ENCODE measurements at regions not wholly inside any gene's neighbourhood (a gene's known extent, or its start where the extent isn't known, plus 50 kb on each side); places are given as distances from the start of the nearest gene placed in this dataset.
"Not testable (repeated sequence)": the region's sequence is repeated elsewhere in the genome, so short reads cannot be mapped to it uniquely, and the experiment has no call there.

DNA sequence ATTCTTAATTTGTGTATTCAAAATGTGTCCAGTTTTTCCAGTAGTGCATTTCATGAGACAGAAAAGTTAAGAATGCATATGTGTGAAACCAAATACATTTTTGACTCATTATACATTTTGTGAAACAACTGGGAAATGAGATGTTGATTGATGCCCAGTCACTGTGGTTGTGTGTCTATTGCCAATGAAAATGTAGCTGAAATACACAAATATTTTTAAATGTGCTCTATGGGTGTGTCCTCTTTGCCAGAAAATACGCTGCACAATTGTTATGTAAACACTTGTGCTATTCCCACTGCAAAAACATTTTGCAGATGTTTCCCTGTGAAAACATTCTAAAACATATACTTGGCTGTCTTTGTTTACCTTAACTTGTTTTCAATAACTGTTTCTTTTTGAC is 395.2 kb downstream of the TFEC start:
- no peak for DNase-seq

DNA sequence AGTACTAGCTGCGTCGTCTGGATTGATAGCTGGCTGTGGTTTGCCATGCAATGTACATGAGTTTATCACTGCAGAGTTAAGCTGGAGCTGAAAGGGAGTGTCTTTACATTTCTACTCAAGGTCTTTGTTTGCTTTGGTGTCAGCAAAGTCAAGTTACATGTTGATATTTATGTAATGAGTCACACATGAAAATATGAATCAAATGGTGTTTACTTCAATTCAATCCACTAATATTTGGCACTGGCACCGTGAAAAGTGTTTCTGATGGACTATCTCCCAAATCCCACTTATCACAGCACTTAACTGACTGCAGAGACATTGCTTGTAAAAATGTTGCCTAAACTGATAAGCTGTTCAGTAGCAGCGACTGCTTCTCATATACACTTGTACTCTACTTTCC is 395.9 kb downstream of the TFEC start:
- no peak for DNase-seq

GRCh38 chr7:115632636-115633035 is 397.9 kb downstream of the TFEC start:
- no peak for DNase-seq

GRCh38 chr7:115631782-115632181 is 398.8 kb downstream of the TFEC start:
- no peak for DNase-seq

DNA sequence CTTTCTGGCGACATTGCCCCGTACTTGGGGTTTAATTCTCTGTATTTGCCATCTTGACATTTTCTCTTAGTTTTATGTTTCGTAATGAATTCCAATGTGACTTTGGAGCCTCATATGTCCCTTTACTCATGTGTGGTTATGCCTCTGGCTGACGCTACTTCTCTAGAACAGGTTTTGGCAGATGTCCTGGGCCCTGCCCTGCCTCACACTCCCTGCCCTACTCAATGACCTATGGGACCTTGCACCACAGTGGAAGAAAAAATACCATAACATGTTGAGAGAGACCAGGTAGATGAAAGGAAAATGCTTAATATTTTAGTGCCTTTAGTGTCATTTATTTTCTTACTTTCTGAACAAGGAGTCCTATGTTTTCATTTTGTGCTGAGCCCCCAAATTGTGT is 400.5 kb downstream of the TFEC start:
- no peak for DNase-seq

DNA sequence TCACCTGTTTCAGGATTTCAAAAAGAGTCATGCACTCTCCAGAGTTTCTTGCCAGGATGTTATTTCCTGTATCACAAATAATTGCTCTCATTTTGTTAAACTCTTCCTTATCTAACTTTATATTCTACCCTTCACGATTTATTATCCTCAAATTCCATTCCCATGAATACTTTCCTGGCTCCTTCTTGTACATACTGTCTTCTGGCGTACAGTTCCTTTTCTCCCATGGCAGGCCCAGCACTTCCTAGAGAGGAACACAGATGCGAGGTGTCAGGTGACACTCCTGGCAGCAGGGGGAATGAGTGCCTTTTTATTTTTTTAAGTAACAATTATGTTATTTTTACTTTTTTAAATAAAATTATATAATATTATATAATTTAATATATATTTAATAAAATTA is 411.9 kb downstream of the TFEC start:
- DNase-seq, result no peak

DNA sequence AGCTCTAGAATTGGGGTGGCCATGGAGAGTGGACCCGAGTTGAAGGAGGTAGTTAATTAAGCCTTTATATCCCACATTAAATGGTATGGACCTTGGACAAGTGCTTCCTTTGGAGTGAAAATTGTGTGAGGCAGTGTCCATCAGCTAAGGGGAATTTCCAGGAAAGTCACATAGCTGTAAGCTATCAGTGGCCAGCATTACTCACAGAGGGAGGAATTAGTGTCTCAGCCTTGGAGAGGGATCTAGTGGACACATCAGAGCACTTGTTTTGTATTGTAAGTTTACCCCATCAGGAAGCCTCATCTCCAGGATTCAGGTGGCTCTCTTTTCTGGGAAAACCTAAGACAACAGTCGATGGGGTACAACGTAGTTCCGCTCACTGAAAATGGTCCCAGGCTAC is 416.7 kb downstream of the TFEC start:
- DNase-seq, result no peak

- DNase-seq, result no peak
Observed at GRCh38 chr7:115603416-115603815, 427.1 kb downstream of the TFEC start.

GRCh38 chr7:115600207-115600606 is 430.4 kb downstream of the TFEC start:
- no peak for DNase-seq

- not testable (repeated sequence) for DNase-seq
Observed at GRCh38 chr7:115599184-115599583, 431.4 kb downstream of the TFEC start.

GRCh38 chr7:115597220-115597619 is 433.3 kb downstream of the TFEC start:
- DNase-seq, result not testable (repeated sequence)

- no peak for DNase-seq
Observed at GRCh38 chr7:115593111-115593510, 437.5 kb downstream of the TFEC start.

GRCh38 chr7:115585015-115585718 is 445.4 kb downstream of the TFEC start:
- DNase-seq, result no peak

- no peak for DNase-seq
Observed at GRCh38 chr7:115582956-115583355, 447.6 kb downstream of the TFEC start.

DNA sequence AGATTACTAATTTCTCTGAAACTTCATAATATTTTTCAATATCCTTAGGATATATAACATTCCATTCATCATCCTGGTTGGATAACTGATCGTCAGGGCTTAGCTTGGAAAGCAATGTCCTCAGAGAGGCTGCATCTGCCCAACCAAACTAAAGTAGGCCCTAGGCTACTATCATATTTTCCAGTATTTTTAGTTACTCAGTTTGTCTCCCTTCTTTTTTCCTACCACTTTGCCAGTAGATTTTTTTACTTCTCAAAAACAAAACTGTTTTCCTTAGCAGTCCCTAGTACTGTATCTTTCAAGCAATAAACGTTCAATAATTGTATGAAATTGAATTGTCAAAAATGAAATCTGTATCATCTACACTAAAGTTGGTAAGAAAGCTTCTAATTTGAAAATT is 452.0 kb downstream of the TFEC start:
- DNase-seq, result no peak

GRCh38 chr7:115574681-115575291 is 455.8 kb downstream of the TFEC start:
- no peak for DNase-seq

DNA sequence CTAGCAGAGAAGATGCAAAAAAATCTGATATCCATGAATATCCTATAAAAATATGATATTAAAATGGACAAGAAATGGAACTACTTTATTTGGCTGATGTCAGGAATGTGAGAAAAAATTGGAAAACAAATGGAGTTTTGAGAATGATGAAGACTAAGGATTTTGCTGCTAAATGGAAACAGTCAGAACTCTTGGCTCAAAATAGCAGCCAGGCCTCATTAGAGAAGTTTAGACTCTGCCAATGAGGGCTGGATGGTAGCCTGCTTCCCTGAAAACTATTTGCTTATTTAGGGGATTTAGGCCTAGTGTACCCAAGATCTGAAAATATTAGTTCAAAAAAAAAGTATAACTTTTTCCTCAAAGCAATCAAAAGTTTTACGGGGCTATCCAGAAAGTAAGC is 458.5 kb downstream of the TFEC start:
- no peak for DNase-seq

GRCh38 chr7:115561335-115562110 is 469.0 kb downstream of the TFEC start:
- no peak for DNase-seq

DNA sequence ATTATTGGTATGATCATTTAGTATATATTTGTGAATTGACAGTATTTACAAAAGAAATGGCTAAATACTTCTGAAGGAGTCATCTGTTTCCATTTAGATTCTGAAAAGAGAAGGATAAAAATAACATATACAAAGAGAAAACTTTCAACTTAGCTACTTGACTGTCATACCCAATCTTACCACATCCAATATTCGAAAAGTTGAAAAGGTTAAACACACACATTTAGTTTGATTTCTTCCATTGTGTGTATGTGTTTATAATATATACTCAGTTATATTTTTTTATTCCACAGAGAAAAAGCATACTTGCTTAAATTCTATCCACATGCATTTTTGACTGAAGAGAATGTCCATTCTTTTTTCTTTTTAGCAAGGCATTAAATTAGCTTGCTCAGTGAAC is 470.7 kb downstream of the TFEC start:
- no peak for DNase-seq

DNA sequence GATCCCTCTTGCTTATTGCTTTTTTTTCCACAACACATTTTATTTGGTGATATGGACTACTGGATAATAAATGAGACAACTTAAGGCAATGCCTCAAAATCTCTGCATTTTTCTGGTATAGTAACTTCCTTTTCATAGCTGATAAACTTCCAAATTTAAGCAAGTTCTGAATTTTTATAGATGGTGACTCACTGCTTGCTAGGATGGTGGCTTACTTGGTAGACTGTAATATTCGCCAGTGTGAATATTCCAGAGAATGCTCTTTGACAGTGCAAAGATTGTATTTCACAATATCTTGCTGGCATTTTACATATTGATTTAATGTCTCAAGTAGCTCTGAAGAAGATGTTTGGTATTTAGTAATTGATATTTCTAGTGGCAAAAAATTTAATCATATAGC is 472.4 kb downstream of the TFEC start:
- DNase-seq, result no peak

DNA sequence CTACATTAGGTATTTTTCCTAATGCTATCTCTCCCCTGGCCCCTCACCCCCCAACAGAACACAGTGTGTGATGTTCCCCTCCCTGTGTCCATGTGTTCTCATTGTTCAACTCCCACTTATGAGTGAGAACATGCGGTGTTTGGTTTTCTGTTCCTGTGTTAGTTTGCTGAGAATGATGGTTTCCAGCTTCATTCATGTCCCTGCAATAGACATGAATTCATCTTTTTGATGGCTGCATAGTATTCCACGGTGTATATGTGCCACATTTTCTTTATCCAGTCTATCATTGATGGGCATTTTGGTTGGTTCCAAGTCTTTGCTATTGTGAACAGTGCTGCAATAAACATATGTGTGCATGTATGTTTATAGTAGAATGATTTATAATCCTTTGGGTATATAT is 473.3 kb downstream of the TFEC start:
- not testable (repeated sequence) for DNase-seq

GRCh38 chr7:115552766-115553165 is 477.8 kb downstream of the TFEC start:
- no peak for DNase-seq

- no peak for DNase-seq
Observed at GRCh38 chr7:115549910-115550309, 480.7 kb downstream of the TFEC start.

DNA sequence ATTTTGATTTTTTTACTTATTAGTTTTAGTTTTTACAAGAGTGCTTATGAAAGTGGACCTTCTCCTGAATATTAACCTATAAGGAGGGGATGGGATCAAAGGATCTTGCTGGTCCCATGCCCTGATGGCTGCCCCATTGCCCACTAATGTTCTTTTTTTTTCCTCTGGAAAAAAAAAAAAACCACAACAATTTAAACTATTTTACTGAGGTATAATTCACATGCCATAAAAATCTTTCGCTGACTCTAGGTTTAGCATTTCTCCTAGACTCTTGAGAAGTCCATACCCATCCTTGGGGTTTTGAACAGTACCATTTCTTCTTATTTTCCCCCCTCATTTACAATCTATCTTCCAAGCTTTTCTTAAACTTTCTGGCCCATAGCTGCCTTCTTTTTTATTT is 481.8 kb downstream of the TFEC start:
- DNase-seq, result no peak

Data from stimulated activated naive CD4-positive, alpha-beta T cell (primary cell).